ENCODE measurements at regions not wholly inside any gene's neighbourhood (a gene's known extent, or its start where the extent isn't known, plus 50 kb on each side); places are given as distances from the start of the nearest gene placed in this dataset.

DNA sequence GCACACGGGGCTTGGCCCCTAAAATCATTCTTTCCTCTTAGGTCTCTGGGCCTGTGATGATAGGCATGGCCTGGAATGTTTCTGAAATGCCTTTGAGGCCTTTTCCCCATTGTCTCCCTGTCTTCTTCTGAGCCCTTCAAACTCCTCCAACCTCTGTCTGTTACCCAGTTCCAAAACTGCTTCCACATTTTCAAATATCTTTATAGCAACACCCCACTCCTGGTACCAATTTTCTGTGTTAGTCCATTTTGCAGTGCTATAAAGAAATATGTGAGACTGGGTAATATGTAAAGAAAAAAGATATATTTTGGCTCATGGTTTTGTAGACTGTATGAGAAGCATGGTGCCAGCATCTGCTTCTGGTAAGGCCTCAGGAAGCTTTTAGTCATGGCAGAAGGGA lies 158.8 kb downstream of the TM2D1 start:
- no peak for TF ChIP-seq EP300 (IDR thresholded peaks at IDR 0.05)
- TF ChIP-seq, protein P1, sequence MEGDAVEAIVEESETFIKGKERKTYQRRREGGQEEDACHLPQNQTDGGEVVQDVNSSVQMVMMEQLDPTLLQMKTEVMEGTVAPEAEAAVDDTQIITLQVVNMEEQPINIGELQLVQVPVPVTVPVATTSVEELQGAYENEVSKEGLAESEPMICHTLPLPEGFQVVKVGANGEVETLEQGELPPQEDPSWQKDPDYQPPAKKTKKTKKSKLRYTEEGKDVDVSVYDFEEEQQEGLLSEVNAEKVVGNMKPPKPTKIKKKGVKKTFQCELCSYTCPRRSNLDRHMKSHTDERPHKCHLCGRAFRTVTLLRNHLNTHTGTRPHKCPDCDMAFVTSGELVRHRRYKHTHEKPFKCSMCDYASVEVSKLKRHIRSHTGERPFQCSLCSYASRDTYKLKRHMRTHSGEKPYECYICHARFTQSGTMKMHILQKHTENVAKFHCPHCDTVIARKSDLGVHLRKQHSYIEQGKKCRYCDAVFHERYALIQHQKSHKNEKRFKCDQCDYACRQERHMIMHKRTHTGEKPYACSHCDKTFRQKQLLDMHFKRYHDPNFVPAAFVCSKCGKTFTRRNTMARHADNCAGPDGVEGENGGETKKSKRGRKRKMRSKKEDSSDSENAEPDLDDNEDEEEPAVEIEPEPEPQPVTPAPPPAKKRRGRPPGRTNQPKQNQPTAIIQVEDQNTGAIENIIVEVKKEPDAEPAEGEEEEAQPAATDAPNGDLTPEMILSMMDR (IDR thresholded peaks at IDR 0.05), result no peak
- TF ChIP-seq POLR2A (IDR thresholded peaks at IDR 0.05), result no peak
- TF ChIP-seq POLR2AphosphoS5 (IDR thresholded peaks at IDR 0.05), result no peak

All from sigmoid colon (tissue), 4 donors.